ENCODE measurements at regions not wholly inside any gene's neighbourhood (a gene's known extent, or its start where the extent isn't known, plus 50 kb on each side); places are given as distances from the start of the nearest gene placed in this dataset.

- no peak overlapping the region for H3K4me3 ChIP-seq (ENCODE audit: low read depth, low read length)
- peak; percentile 32 for TF ChIP-seq CTCF (conservative IDR thresholded peaks at IDR 0.05; ENCODE audit: low read depth, low read length)
- DNase-seq (ENCODE audit: low read depth): no peak
Observed at GRCh38 chr11:44464741-44465140, 100.7 kb upstream of the CD82 start.

DNA sequence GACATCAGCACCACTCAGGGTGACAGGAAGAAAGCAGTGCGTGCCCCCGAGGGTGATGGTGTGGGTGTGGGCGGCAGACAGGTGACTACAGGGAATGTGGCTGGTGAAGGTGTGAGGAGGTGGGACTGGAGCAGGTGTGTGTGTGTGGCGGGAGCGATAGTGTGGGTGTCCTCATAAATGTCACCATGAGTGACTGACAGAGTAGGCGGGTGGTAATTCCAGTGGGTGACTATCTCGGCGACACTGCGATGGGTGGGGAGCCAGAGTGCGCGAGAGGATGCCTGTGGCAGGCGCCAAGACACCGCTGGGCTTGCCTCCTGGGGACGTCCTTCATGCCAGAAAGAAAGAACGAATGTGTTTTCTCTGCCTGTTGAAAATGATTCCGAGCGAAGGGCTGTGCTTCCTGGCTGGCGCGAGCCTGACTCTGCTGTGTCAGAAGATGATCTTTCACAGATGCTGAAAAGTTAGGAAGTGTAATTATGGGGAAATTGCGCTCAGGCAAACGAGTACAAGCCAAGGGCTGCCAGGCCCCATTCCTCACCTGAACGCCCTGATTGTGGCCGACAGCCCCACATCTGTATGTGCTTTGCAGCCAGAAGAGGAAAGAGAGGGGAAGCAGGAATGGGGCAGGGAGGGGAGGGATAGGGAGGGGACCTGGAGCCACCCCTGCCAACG, 98.8 kb upstream of the CD82 start:
- no peak overlapping the region for H3K4me3 ChIP-seq (ENCODE audit: low read depth, low read length)
- no peak for TF ChIP-seq CTCF (conservative IDR thresholded peaks at IDR 0.05; ENCODE audit: low read depth, low read length)
- DNase-seq (ENCODE audit: low read depth): no peak

DNA sequence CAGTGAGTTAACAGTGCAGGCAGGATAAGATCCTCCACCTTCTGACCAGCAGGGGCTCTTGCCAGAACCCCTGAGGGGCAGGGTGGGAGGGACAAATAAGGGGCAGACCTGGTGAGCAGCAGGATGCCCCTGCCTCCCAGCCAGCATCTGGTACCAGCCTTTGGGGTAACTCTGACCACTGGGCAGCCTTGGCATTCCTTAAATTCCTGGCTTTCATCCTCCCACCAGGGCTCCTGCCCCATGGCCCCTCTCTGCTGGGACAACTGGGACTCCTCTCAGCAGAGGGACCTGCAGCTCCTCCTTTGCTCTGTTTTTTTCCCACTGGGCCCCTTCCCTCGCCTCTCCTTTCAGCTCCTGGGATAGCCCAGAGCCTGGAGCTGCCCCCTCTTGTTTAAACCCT, 98.0 kb upstream of the CD82 start:
- no peak for DNase-seq (ENCODE audit: low read depth)
- no peak overlapping the region for H3K4me3 ChIP-seq (ENCODE audit: low read depth, low read length)
- no peak for TF ChIP-seq CTCF (conservative IDR thresholded peaks at IDR 0.05; ENCODE audit: low read depth, low read length)

DNA sequence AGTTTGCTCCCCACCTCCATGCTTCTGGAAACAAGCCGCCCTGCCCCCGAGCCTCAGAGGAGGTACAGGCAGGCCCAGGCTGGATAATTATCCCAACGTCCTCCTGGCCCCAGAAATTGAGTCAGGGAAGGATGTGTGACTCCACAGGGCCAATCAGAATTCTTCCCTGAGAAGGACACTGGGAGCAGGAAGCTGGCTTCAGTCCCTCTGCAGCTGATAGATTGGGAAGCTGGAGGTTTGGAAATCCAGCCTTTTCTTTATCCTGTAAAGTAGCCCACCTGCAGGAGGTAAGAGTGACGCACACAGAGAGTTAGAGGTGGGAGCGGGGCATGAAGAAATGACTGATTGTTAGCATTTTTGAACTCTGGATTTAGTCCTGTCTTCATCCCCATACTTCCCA, 97.5 kb upstream of the CD82 start:
- no peak for TF ChIP-seq CTCF (conservative IDR thresholded peaks at IDR 0.05; ENCODE audit: low read depth, low read length)
- no peak for DNase-seq (ENCODE audit: low read depth)
- H3K4me3 ChIP-seq (ENCODE audit: low read depth, low read length): no peak overlapping the region

GRCh38 chr11:44468345-44468988, 97.0 kb upstream of the CD82 start:
- no peak for DNase-seq (ENCODE audit: low read depth)
- TF ChIP-seq CTCF (conservative IDR thresholded peaks at IDR 0.05; ENCODE audit: low read depth, low read length): no peak
- H3K4me3 ChIP-seq (ENCODE audit: low read depth, low read length): no peak overlapping the region

DNA sequence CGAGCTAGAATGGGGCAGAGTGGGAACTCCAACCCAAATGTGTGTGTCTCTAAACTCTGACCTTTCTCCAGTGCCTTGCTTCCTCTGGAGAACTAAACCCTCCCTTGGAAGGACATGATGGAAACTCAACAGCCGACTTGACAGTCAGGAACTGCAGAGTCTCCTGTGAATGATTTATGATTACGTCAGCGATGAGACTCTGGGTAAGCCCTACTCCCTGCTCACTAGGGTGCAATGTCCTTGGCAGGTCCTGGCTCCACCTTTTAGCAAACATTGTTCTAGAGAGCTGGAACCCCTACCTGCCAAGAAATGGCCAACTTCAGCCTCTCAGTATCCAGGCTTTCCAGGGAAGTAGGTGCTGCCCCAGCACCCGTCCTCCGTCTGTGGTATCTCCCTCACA, 96.1 kb upstream of the CD82 start:
- TF ChIP-seq CTCF (conservative IDR thresholded peaks at IDR 0.05; ENCODE audit: low read depth, low read length): no peak
- no peak for DNase-seq (ENCODE audit: low read depth)
- no peak overlapping the region for H3K4me3 ChIP-seq (ENCODE audit: low read depth, low read length)

DNA sequence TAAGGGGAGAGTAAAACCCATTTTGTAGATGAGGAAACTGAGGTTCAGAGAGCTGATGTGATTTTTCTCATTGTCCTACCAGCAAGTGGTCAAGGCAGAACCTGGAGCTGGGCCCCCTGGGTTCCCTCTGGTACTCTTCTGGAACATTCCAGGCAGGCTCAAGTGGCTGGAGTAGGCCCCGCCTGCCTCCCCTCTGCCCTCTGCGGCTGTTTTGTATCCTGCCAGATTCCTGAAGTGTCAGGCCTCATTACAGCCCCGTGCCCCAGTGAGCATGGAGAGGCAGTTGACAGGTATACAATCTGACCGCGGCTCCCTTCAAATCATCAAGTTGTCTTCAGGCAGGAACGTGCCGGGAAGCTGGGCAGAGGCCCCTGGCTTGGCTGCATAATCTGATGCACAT, 94.6 kb upstream of the CD82 start:
- H3K4me3 ChIP-seq (ENCODE audit: low read depth, low read length): no peak overlapping the region
- DNase-seq (ENCODE audit: low read depth): no peak
- no peak for TF ChIP-seq CTCF (conservative IDR thresholded peaks at IDR 0.05; ENCODE audit: low read depth, low read length)

Data from epithelial cell of proximal tubule (primary cell).